B cell (primary cell): ENCODE measurements at regions not wholly inside any gene's neighbourhood (a gene's known extent, or its start where the extent isn't known, plus 50 kb on each side); places are given as distances from the start of the nearest gene placed in this dataset.

Experiments
- EZH2 ChIP-seq: IDR thresholded peaks from 2 replicates; pipeline ENCODE4 v1.6.1; 2012; ENCODE audit warnings: borderline replicate concordance, low read depth, mild to moderate bottlenecking, moderate library complexity, low read length; ENCODE audit not compliant: insufficient read depth, poor library complexity, severe bottlenecking
- TF ChIP-seq, protein P1 (sequence below): fragments of 200-600 bp; IDR thresholded peaks from one replicate; pipeline ENCODE4 v1.8.0; 2022; ENCODE audit warnings: antibody characterized with exemption, mild to moderate bottlenecking

DNA sequence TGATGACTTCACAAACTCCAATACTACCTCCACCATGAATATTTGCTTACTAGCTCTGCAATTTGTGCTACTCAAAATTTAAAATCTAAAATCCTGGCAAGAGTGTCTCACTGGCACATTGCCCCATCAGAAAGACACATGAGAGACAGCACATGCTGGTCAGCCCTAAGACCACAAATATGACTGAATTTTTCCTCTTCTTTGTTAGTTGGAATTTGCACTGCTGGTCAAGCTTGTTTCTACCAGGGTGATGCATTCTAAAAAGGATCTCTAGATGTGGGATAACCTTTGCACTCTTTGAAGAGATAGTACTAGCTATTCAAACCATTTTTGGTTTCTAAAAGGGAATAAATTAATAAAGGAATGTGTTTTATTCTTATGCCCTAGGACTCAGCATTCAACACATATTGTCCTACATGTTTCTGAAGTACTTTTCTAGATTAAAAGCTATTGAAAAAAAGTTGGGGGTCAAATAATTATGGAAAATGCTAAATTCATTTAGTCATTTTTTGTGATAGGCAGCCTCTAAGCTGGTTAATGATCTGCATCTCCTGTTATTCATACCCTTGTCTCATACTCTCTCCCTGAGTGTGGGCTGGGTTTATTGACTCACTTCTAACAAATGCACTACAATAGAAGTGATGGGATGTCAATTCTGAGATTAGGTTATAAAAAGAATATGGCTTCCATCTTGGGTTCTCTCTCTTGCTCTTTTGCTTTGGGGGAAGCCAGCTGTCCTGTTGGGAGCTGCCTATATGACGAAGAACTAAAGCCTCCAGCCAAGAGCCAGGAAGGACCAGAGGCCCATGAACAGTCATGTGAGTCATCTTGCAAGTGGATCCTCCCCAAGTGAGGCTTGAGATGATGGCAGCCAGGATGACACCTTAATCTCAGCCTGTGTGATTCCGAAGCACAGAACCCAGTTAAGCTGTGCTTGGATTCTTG is 211.5 kb upstream of the CRY1 start:
- TF ChIP-seq, protein P1, sequence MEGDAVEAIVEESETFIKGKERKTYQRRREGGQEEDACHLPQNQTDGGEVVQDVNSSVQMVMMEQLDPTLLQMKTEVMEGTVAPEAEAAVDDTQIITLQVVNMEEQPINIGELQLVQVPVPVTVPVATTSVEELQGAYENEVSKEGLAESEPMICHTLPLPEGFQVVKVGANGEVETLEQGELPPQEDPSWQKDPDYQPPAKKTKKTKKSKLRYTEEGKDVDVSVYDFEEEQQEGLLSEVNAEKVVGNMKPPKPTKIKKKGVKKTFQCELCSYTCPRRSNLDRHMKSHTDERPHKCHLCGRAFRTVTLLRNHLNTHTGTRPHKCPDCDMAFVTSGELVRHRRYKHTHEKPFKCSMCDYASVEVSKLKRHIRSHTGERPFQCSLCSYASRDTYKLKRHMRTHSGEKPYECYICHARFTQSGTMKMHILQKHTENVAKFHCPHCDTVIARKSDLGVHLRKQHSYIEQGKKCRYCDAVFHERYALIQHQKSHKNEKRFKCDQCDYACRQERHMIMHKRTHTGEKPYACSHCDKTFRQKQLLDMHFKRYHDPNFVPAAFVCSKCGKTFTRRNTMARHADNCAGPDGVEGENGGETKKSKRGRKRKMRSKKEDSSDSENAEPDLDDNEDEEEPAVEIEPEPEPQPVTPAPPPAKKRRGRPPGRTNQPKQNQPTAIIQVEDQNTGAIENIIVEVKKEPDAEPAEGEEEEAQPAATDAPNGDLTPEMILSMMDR, result no peak
- TF ChIP-seq EZH2, result no peak
